Activated naive CD8-positive, alpha-beta T cell treated with anti-CD3 and anti-CD28 coated beads, Interleukin-2, amount 50 U/mL, for 24 hours (primary cell): ENCODE measurements at regions not wholly inside any gene's neighbourhood (a gene's known extent, or its start where the extent isn't known, plus 50 kb on each side); places are given as distances from the start of the nearest gene placed in this dataset.
"Not testable (repeated sequence)": the region's sequence is repeated elsewhere in the genome, so short reads cannot be mapped to it uniquely, and the experiment has no call there.

Experiments used
- ATAC-seq: fragments of 150-1000 bp; cut with Tn5 transposase; one replicate; pipeline ENCODE4 v1.10.0; 2021
- DNase-seq: peaks from one replicate; pipeline ENCODE4 v3.0.0; 2021
- H3K27ac Mint-ChIP-seq: one replicate; pipeline ENCODE4 v1.8.0; 2021; ENCODE audit warnings: mild to moderate bottlenecking, mixed read lengths
- H3K27me3 Mint-ChIP-seq: one replicate; pipeline ENCODE4 v1.8.0; 2021; ENCODE audit warnings: mixed read lengths
- H3K36me3 Mint-ChIP-seq: one replicate; pipeline ENCODE4 v1.8.0; 2021; ENCODE audit warnings: low read depth, mixed read lengths
- H3K4me1 Mint-ChIP-seq: one replicate; pipeline ENCODE4 v1.8.0; 2021; ENCODE audit warnings: mixed read lengths
- H3K4me3 Mint-ChIP-seq: one replicate; pipeline ENCODE4 v1.8.0; 2021; ENCODE audit warnings: mild to moderate bottlenecking, moderate library complexity, mixed read lengths
- H3K9me3 Mint-ChIP-seq: one replicate; pipeline ENCODE4 v1.8.0; 2021; ENCODE audit warnings: mixed read lengths

- Mint-ChIP-seq H3K4me1 (no peaks in the 10 kb centered on the region), H3K27me3 (peaks cover 16% of the 10 kb centered on the region), H3K36me3 (no peaks in the 10 kb centered on the region), H3K9me3 (no peaks in the 10 kb centered on the region), H3K4me3 (no peak overlapping the region), H3K27ac (no peak overlapping the region)
- no peak for ATAC-seq
- DNase-seq = no peak
Measured at GRCh38 chr3:124043023-124043422, 51.1 kb upstream of the ROPN1 start.

DNA sequence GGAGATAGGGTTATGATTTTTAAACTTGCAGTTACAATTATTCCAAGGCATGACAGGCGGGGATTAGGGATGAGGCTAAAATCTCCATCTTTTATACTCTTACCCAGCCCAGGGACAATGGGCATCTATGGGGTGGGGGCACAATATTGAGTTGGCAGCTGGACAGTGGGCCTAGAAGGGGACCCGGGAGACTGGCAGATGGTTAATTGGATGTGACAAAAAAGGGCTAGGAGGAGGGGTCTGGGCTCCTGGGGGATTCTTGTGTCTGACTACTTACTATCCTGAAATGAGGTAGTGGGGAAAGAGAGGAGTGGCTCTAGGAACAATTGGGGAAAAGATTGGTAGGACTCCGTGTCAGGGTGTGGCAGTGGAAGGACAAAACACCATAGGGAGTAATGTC, 53.0 kb upstream of the ROPN1 start:
- Mint-ChIP-seq H3K36me3 (no peaks in the 10 kb centered on the region), H3K9me3 (no peaks in the 10 kb centered on the region), H3K4me1 (no peaks in the 10 kb centered on the region), H3K27ac (no peak overlapping the region), H3K4me3 (no peak overlapping the region), H3K27me3 (peaks cover 18% of the 10 kb centered on the region)
- DNase-seq (no peak), ATAC-seq (no peak)

DNA sequence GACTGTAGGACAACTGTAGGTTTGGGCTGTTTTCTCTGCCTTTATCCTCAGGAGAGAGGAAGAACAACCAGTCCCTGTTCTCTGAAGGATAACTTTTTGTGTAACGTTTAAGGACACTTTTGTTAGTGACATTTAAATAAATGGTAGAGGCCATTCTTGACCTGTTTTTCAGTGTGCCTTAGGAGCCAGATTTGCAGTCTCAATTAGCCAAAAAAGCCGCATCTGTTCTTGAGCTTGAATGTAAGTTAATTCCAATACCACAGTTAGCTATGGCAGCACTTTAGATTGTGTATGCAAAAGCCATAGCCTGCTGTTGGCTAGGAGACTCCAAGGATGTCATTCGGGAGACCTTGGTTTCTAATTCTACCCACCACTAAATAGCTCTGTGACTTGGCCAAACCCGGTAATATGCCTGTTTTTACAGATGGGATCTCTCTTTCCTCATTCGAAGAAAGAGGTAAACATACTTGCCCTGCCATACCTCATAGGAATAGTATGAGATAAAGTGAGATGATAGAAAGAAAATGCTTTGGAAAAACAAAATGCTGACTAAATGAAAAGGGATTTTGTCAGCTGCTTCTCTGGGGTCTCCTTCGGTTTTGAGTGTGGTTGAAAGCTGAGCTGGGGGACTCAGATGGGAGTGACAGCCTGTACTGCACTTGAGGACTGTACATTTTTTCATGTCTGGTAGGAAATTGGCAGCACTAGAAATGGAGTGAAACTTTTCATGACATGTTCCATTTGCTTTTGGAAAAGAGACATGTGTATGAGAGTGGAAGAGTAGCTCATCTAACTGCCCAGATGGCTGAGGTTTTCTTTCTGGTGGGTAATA, 57.3 kb upstream of the ROPN1 start:
- H3K27me3 Mint-ChIP-seq = peaks cover 14% of the 10 kb centered on the region
- no peaks in the 10 kb centered on the region for H3K36me3 Mint-ChIP-seq
- no peak for DNase-seq
- no peak overlapping the region for H3K27ac Mint-ChIP-seq
- H3K4me1 Mint-ChIP-seq = no peaks in the 10 kb centered on the region
- H3K4me3 Mint-ChIP-seq = no peak overlapping the region
- no peak for ATAC-seq
- no peaks in the 10 kb centered on the region for H3K9me3 Mint-ChIP-seq

DNA sequence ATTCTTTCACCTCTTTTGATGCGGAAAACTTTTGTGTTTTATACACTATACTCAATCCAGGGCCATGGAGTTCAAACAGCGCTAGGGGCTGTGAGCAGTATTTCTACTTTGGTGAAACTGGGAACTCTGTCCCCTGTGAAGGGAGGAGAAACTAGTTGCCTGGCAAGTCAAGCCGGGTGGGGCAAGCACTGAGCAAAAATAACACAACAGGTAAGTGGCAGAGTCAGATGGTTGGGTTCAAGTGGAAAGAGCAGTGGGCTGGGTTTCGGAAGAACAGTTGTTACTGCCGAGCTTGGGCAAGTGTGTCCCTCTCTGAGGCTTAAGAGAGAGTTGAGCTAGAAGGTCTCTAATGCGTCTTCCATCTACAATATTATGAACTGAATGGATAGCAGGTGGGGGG, 59.7 kb upstream of the ROPN1 start:
- ATAC-seq (no peak), DNase-seq (no peak)
- Mint-ChIP-seq H3K9me3 (no peaks in the 10 kb centered on the region), H3K4me1 (no peaks in the 10 kb centered on the region), H3K4me3 (no peak overlapping the region), H3K27me3 (peaks cover 6% of the 10 kb centered on the region), H3K27ac (no peak overlapping the region), H3K36me3 (no peaks in the 10 kb centered on the region)

DNA sequence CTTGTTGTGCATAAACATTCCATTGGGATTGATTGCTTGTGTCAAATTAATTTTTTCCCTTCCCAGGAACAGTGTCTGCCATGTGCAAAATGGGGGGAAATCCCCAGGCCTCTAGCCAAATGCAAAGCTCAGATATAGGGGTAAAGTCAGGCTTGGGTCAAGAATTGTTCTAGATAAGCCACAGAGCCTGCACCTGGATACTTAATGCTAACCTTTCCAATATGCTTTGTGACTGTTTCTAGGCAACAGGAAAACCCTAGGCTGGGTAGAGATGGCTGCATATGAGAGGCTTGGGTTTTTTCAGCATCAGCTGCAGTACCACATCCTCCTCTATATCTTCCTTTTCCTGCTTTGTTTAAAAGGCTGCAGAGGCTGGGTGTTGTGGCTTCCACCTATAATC, 61.9 kb upstream of the ROPN1 start:
- H3K27ac Mint-ChIP-seq = no peak overlapping the region
- DNase-seq (no peak), ATAC-seq (no peak)
- H3K4me3 Mint-ChIP-seq = no peak overlapping the region
- H3K9me3 Mint-ChIP-seq = no peaks in the 10 kb centered on the region
- H3K36me3 Mint-ChIP-seq = no peaks in the 10 kb centered on the region
- no peaks in the 10 kb centered on the region for H3K4me1 Mint-ChIP-seq
- H3K27me3 Mint-ChIP-seq = peaks cover 17% of the 10 kb centered on the region

DNA sequence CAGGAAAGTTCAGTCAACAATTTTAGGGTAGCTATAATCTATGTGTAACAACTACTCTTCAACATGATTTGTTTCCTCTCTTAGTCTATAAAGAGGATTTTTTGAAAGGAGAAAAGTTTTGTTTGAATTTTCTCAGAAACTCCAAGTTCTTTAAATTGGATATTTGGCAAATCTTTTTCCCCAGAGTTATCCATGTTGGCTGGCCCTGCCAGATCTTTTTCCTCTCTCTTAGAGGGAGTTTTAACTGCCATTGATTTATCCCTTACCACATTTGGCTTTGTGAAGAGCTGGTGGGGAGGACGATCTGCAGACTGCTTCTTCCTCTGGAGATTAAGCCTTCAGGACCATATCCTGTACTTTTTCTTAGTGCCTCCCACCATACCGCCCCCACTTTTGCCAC, 64.9 kb upstream of the ROPN1 start:
- no peaks in the 10 kb centered on the region for H3K9me3 Mint-ChIP-seq
- no peak overlapping the region for H3K4me3 Mint-ChIP-seq
- no peak for ATAC-seq
- no peak for DNase-seq
- H3K36me3 Mint-ChIP-seq = no peaks in the 10 kb centered on the region
- H3K27me3 Mint-ChIP-seq = peaks cover 22% of the 10 kb centered on the region
- H3K27ac Mint-ChIP-seq = no peak overlapping the region
- no peaks in the 10 kb centered on the region for H3K4me1 Mint-ChIP-seq

DNA sequence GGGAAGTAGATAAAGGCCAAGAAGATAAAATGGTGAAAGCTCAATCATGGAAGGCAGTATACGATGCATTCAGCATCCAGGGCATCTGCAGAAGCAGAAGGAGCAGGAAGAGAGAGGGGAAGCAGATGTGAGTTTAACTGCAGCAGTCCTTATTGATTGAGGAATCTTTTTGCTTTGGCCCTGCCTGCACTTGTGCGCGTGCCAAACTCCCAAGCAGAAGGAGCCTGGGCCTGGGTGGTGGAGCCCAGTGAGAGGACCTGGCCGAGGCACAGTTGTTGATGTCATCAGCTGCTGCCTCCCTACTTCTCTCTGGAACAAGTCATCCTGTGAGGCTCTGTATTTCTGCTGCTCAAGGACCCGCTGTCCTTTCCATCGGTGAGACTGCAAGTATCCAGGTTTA, 65.5 kb upstream of the ROPN1 start:
- no peaks in the 10 kb centered on the region for H3K4me1 Mint-ChIP-seq
- ATAC-seq (no peak), DNase-seq (no peak)
- no peak overlapping the region for H3K27ac Mint-ChIP-seq
- peaks cover 21% of the 10 kb centered on the region for H3K27me3 Mint-ChIP-seq
- no peak overlapping the region for H3K4me3 Mint-ChIP-seq
- no peaks in the 10 kb centered on the region for H3K9me3 Mint-ChIP-seq
- no peaks in the 10 kb centered on the region for H3K36me3 Mint-ChIP-seq

DNA sequence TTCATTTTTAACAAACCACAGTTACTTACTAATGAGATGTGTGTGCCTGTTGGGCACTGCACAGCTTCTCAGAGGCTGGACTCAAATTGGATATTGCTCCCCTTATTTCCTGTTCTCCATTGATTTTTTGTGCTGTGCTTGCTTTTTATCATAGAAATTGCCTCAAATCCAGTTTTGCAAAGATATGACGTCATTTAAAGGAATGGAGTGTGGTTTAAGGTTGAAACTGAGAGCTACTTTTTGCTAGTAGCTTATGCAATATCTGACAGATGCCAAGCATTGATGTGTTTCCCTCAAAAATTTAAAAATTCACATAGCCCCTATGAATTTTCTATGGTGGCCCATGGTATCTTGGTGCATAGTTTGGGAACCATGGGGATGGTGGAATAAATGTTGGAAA, 67.7 kb upstream of the ROPN1 start:
- DNase-seq = no peak
- no peak for ATAC-seq
- Mint-ChIP-seq H3K36me3 (no peaks in the 10 kb centered on the region), H3K9me3 (no peaks in the 10 kb centered on the region), H3K27me3 (peaks cover 18% of the 10 kb centered on the region), H3K4me1 (no peaks in the 10 kb centered on the region), H3K27ac (no peak overlapping the region), H3K4me3 (no peak overlapping the region)

- Mint-ChIP-seq H3K4me3 (no peak overlapping the region), H3K9me3 (no peaks in the 10 kb centered on the region), H3K27ac (no peak overlapping the region), H3K27me3 (peaks cover 12% of the 10 kb centered on the region), H3K36me3 (no peaks in the 10 kb centered on the region), H3K4me1 (no peaks in the 10 kb centered on the region)
- DNase-seq = no peak
- ATAC-seq = no peak
Measured at GRCh38 chr3:124063197-124063909, 71.4 kb upstream of the ROPN1 start.

- H3K4me3 Mint-ChIP-seq = no peak overlapping the region
- H3K9me3 Mint-ChIP-seq = no peaks in the 10 kb centered on the region
- no peak for ATAC-seq
- no peaks in the 10 kb centered on the region for H3K36me3 Mint-ChIP-seq
- no peak for DNase-seq
- no peak overlapping the region for H3K27ac Mint-ChIP-seq
- no peaks in the 10 kb centered on the region for H3K4me1 Mint-ChIP-seq
- peaks cover 14% of the 10 kb centered on the region for H3K27me3 Mint-ChIP-seq
Measured at GRCh38 chr3:124064050-124064449, 72.1 kb upstream of the ROPN1 start.

DNA sequence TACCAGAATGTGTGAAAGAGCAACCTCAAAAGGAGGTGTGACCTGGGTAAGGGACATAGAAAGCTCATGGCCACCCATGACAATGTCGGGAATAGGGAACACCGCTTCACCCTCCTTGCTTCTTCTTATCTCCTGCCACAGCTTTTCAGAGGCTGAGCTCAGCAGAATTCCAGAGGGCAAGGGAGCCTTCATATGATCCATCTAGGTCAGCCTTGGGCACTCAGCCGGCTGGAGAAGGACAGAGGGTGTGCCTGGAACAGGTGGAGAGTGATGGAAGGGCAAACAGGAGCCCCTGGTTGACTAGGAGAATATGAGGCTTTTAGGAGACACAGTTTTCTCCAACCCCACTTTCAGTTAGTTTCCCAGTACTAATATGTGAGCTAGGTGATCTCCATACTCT, 74.6 kb upstream of the ROPN1 start:
- not testable (repeated sequence) for DNase-seq, H3K4me3 Mint-ChIP-seq, H3K36me3 Mint-ChIP-seq, H3K4me1 Mint-ChIP-seq, ATAC-seq, H3K27ac Mint-ChIP-seq, H3K9me3 Mint-ChIP-seq
- H3K27me3 Mint-ChIP-seq = peaks cover 15% of the 10 kb centered on the region

DNA sequence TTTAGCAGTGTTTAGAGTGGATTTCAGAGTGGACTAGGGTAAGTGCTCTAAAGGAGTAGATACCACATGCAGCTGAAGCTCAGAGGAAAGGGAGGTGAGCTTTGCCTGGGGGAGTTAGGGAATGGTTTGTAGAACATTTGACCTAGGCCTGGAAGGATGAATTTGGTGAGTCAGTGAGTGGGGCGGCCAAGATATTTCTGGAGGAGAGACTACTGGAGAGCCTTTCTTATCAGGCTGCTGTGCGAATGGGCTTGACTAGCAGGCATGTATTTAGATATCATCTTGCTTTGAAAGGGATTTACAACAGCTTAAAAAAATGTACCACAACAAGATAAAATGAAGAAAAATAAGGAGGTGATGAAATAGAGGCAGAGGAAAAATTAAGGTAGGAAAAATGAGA, 77.8 kb upstream of the ROPN1 start:
- H3K4me3 Mint-ChIP-seq, H3K36me3 Mint-ChIP-seq, H3K4me1 Mint-ChIP-seq, H3K9me3 Mint-ChIP-seq, ATAC-seq, H3K27ac Mint-ChIP-seq, DNase-seq: not testable (repeated sequence)
- H3K27me3 Mint-ChIP-seq = peaks cover 15% of the 10 kb centered on the region

DNA sequence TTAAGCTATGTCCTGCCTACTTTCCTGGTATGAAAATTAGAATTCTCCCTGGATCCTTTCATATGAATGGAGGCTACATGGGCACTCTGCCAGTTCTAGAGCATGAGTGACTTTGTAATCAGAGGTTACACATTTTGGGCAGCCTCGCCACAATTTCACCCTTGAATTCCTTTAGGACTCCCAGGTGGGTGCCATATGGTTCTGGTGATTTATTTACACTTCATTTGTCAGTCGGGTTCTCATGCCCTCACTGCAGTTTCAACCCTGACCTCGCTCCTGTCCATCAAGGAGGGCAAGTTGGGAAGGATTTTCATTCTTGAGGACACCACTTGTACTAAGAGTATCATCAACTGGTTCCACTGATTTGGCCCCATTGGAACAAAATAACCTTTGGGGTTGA, 83.2 kb upstream of the ROPN1 start:
- not testable (repeated sequence) for H3K36me3 Mint-ChIP-seq, ATAC-seq, H3K27me3 Mint-ChIP-seq, H3K27ac Mint-ChIP-seq, DNase-seq, H3K4me1 Mint-ChIP-seq, H3K9me3 Mint-ChIP-seq, H3K4me3 Mint-ChIP-seq

DNA sequence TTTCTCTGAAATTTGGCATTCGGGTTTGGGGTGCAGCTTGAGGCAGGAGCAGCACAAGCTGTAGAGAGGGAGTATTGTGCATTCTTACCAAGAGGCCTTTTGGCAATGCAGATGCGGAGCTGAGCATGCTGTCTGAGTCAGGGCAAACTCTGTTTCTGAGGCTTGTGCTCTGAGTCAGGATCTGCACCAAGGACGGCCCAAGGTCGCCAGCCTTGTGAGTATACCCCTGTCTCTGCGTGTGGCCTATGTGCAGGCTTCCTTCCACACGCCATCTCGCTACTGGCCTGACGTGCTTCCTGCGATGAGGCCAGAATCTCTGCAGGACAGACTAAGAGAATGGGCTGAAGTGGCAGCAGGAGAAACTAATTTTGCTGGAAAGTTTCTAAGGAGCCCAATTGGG, 83.8 kb upstream of the ROPN1 start:
- Mint-ChIP-seq H3K4me1 (no peaks in the 10 kb centered on the region), H3K9me3 (no peaks in the 10 kb centered on the region), H3K27ac (no peak overlapping the region), H3K27me3 (peaks cover 8% of the 10 kb centered on the region), H3K4me3 (no peak overlapping the region), H3K36me3 (no peaks in the 10 kb centered on the region)
- DNase-seq (no peak), ATAC-seq (no peak)

- no peak for ATAC-seq
Measured at GRCh38 chr3:124076235-124076634, 84.3 kb upstream of the ROPN1 start.

More at GRCh38 chr3:124076235-124076634, 84.3 kb upstream of the ROPN1 start:
- H3K27me3 Mint-ChIP-seq = peaks cover 8% of the 10 kb centered on the region
- H3K27ac Mint-ChIP-seq = no peak overlapping the region
- H3K4me3 Mint-ChIP-seq = no peak overlapping the region
- H3K4me1 Mint-ChIP-seq = no peaks in the 10 kb centered on the region
- no peaks in the 10 kb centered on the region for H3K9me3 Mint-ChIP-seq
- H3K36me3 Mint-ChIP-seq = no peaks in the 10 kb centered on the region
- DNase-seq = no peak
